ENCODE measurements at regions not wholly inside any gene's neighbourhood (a gene's known extent, or its start where the extent isn't known, plus 50 kb on each side); places are given as distances from the start of the nearest gene placed in this dataset.

DNA sequence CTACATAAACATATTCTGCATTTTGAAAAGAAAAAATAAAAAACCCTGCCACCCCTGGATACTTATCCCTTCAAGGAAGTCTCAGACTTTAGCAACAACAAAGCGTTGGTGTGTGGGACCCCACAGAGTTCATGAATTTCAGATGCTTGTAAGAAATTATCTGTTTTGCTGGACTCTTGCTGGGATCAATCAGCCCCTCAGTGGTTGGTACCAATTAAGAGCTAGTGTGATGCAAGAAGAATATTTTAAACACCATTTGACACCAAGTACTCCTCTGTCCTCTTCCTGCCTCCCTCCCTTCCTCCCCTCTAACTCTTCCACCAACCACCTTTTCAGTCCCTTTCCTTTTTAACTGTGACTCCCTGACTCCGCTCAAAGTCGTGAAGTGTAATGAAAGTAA is 51.5 kb downstream of the SST start:
- DNase-seq (ENCODE audit: insufficient read length, low spot score) (no peak), FAIRE-seq (no peak)

DNA sequence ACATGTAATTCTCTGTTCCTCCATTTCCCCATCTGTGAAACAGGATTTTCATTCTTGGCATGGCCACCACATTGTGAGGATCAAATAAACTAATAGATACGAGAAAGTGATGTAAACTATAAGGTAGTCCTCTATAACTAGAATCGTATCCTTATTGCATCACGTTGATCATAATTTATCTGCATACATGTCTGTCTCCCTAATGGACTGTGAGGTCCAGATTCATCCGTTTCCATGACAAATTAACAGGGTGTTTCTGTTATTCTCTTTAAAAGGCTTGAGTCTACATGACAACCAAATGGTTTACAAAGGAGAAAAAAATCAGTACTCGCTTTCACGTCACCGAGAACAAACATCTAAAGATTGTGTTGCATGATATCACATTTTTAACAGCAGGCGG is 53.0 kb downstream of the SST start:
- FAIRE-seq (no peak), DNase-seq (ENCODE audit: insufficient read length, low spot score) (no peak)

DNA sequence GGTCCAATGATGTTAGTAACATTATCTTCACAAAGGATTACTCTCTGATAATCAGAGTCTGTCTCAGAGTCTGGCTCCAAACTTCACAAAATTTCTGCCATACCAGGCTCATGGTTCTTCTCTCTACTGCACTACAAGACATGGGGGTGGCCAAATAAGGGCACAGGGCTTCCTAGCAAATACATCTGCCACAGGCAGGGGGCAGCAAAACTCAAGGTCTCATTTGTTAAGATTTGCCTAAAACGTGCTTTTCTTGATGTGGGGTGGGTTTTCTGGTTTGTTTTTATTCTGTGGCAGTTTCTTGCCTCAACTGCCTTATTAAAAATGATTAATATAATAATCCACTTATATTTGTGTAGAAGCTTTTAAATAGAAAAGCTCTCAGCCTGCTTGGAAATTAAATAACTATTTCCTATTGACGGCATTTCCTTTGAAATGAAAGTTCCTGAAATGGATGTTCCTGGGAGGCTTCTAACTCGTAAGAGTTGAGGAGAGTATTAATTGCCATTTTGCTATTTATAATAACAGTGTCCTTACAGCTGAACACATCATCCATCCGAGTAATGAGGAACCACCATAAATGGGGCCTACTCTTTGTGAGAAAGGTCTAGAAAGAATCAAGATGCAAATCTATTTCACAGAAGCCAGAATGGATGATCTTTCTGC is 53.8 kb downstream of the SST start:
- peak; percentile 62 for FAIRE-seq
- peak; percentile 39 for DNase-seq (ENCODE audit: insufficient read length, low spot score)

GRCh38 chr3:187615630-187616029 is 54.6 kb downstream of the SST start:
- FAIRE-seq (no peak), DNase-seq (ENCODE audit: insufficient read length, low spot score) (no peak)

GRCh38 chr3:187612656-187613055 is 57.5 kb downstream of the SST start:
- no peak for FAIRE-seq
- no peak for DNase-seq (ENCODE audit: insufficient read length, low spot score)

- FAIRE-seq (no peak), DNase-seq (ENCODE audit: insufficient read length, low spot score) (no peak)
Observed at GRCh38 chr3:187610981-187611511, 59.1 kb downstream of the SST start.

GRCh38 chr3:187594272-187594671 is 75.9 kb downstream of the SST start:
- DNase-seq (ENCODE audit: insufficient read length, low spot score) (no peak), FAIRE-seq (no peak)

DNA sequence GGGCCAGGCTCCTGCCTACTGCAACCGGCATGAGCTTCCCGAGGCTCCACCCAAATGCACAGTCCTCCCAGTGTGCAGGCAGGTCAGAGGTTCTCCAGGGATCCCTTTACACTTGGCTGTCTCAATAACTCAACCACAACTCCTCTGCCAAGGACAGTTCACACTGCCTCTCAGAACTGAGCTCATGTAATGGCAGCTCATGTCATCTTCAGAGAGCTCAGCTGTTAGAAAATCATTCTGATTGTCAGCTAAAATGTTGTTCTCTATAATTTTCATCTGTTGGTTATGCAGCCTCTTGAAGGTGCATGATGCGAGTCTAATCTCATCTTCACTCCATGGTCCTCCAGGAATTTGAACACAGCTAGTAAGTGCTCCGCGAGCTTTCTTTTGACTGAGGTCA is 76.7 kb downstream of the SST start:
- FAIRE-seq (no peak), DNase-seq (ENCODE audit: insufficient read length, low spot score) (no peak)

DNA sequence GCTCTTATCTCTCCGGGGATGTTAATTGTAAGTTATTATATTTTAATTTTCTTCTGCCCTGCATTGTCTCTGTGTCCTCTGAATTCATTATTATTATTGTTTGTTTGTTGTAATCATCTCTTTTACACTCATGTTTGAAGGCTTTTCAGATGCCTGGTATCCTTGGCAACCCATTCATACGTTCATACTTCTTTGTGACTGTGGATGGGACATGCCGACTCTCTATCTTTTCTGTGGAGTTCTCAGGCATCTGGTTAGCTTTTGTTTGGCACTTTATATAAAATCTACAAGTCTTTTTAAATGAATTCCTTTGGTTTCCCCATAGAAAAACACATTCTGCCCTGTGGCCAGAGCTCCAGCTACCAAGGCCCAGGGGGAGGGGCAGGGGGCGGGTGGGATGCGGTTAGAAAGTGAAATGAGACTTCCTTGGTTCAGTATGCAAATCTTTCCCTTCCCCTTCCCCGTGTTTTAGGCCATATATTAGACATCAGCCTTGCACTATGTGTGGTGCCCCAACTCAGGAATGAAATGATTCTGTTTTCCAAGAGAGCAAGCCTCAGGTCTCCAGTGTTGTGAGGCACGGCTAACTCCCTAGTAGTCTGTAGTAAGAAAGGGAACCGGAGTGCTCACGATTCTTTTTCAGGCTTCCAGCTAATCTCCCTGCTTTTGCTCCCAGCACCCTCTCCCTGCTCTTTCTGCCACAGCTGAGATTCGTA is 79.2 kb downstream of the SST start:
- DNase-seq (ENCODE audit: insufficient read length, low spot score) (no peak), FAIRE-seq (no peak)

DNA sequence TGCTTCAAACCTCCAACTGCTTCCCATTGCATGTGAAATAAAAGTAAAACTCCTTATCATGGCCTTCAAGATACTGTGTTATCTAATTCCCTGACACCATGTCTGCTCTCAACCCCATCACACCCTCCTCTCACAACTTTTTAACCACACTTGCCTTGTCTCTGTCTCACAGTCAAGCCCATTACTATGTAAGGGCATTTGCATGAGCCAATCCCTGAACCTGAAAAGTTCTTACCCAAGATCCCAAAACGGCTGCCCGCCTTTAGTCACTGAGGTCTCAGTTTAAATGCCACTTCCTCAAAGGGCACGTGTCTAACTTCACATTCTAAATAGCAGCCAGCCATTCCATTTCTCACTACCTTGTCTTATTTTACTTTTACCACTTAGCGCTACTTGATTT is 83.1 kb downstream of the SST start:
- no peak for FAIRE-seq
- no peak for DNase-seq (ENCODE audit: insufficient read length, low spot score)

DNA sequence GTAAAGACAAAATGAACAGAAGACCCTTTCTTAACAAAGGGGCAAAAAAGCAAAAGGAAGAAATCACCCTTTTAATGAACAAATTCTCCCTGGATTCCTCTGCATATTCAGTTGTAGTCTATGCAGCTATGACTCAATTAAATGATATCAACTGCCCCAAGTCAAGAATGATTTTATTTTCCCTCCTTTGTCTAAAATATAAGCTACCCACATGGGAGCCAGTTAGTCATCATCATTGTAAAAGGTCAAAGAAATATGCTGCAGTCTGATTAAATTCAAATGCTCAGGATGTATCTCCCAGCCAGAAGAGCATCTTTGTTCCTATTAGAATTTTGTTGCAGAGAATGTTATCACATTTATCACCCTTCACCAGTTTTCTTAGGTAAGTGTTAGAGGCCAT is 84.0 kb downstream of the SST start:
- no peak for FAIRE-seq
- no peak for DNase-seq (ENCODE audit: insufficient read length, low spot score)

DNA sequence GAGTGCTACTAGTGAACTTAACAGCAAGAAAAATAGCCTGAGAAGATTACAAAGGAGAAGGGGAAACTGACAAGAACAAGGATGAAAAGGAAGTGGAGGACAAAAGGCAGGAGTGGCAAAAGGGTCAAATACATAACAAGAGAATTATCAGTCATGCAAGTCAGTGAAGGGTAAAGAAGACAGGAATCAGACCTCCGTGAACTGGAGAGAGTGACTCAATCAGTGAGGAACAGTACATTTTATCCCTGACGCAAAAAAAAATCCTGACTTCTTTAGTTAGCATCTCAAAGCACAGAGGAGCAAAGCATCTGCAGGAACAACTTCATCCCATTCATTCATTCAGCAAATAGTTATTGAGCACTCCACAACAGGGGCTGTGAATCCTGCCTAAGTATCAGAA is 97.8 kb downstream of the SST start:
- no peak for FAIRE-seq
- DNase-seq (ENCODE audit: insufficient read length, low spot score): no peak

- DNase-seq (ENCODE audit: insufficient read length, low spot score): no peak
- no peak for FAIRE-seq
Observed at GRCh38 chr3:187571701-187572100, 98.5 kb downstream of the SST start.

GRCh38 chr3:187570776-187571175 is 99.4 kb downstream of the SST start:
- no peak for FAIRE-seq
- no peak for DNase-seq (ENCODE audit: insufficient read length, low spot score)

DNA sequence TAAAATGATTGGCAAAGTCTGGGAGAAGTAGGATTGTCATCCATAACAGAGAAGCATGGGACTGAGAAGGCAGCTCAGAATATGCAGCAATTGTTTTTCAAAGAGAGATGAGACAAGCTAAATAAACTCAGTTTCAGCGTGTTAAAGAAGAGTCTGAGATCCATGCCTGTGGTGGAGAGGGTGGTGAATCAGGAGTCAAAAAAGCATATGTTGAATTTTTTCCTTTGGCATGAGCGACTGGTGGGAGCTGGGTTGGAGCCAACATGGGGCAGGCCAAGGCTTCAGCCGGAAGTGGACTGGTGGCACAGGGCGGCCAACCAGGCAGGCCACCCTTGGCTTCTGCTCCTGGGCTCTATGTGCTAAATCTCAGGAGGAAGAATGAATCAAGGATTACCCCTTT is 102.0 kb downstream of the SST start:
- FAIRE-seq (no peak), DNase-seq (ENCODE audit: insufficient read length, low spot score) (no peak)

- FAIRE-seq: no peak
Observed at GRCh38 chr3:187567661-187568121, 102.5 kb downstream of the SST start.

GRCh38 chr3:187567021-187567420 is 103.2 kb downstream of the SST start:
- FAIRE-seq: no peak

More at GRCh38 chr3:187567661-187568121, 102.5 kb downstream of the SST start:
- no peak for DNase-seq (ENCODE audit: insufficient read length, low spot score)

DNA sequence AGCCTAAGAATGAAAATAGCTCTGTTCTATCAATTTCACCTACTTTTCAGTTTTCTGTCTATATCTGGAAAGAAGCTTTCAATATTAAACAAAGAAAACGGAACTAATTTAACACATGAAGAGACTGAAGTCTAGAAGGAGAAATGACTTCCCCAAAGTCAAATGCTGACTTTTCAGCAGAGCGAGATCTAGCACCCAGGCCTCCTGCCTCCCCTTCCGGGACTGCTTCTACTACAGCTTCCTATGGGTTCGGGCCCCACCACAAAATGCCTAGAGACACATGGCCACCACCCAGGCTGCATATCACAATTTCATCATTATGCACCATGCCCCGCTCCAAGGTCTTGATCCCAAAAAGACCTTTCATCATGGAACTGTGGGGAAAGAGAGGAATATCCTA is 104.5 kb downstream of the SST start:
- no peak for DNase-seq (ENCODE audit: insufficient read length, low spot score)
- no peak for FAIRE-seq

More at GRCh38 chr3:187567021-187567420, 103.2 kb downstream of the SST start:
- DNase-seq (ENCODE audit: insufficient read length, low spot score): no peak

DNA sequence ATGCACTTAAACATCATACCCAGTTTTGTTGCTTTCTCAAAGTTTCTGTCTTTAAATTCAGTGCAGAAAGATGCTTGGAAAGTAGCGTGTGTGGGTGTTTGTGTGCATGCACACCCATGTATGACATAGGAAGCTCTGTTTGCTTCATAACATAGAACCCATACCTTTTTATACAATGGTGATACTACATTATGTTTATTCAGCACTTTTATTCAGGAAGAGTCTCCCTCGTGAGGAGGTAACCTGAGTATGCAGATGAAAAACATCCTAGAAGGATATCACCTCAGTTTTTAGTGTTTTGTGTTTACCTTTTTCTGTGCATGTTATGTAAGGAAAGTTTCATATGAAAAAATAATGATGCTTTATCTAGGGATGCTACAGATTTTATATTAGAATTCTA is 111.2 kb downstream of the SST start:
- FAIRE-seq: no peak
- DNase-seq (ENCODE audit: insufficient read length, low spot score): no peak

DNA sequence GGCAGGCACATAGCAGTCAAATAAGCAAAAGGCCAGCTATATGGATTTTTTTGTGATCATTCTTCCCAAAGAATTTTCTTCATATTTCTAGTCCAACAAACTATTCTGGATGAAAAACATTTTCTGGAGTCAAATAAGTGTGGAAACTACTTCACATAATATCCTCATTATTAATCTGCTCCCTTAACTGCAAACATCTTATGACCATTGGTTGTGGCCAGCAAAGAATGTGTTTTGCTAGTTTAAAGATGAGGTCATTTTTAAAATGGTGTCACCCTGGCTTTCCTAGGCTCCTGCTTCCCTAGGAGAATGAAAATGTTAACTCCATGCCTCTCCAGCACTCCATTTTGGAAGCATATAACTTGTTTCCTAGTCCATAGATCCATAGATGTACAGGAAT is 118.8 kb downstream of the SST start:
- FAIRE-seq (no peak), DNase-seq (ENCODE audit: insufficient read length, low spot score) (no peak)

- no peak for FAIRE-seq
- no peak for DNase-seq (ENCODE audit: insufficient read length, low spot score)
Observed at GRCh38 chr3:187550446-187550845, 119.7 kb downstream of the SST start.

DNA sequence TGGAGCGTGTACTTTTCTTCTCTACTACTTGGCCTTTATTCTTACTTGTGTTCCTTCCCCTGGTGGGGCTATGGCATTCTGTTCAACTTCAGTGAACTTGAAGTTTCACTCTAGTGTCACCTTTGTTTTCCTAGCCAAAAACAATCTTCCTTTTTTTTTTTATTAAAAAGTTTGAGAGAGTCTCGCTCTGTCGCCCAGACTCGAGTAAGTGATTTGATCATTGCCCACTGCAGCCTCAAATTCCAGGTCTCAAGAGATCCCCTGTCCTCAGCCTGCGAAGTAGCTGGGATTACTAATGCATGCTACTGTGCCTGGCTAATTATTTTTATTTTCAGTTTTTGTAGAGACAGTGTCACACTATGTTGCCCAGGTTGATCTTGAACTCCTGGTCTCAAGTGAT is 124.8 kb downstream of the SST start:
- no peak for FAIRE-seq
- no peak for DNase-seq (ENCODE audit: insufficient read length, low spot score)
